ENCODE measurements at regions not wholly inside any gene's neighbourhood (a gene's known extent, or its start where the extent isn't known, plus 50 kb on each side); places are given as distances from the start of the nearest gene placed in this dataset.

DNA sequence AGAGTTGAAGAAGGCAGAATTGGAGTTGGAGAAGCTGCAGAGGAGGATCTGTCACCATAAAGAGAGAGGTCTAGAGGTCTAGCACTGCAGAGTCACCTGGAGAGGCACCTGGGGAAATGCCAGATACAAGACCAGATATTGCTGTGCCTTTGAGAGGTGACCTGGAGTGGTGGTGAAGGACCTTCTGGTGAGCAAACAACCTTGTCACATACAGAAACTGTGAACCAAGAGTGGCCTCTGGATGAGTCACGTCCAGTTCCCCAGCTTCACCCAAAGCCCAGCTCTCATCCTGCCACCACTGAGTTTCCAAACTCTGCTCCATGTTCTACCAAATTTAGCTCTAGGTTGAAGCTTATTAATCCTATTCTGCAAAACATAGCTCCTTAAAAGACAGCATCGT, 131.1 kb upstream of the FBXL7 start:
- POLR2A ChIA-PET (ENCODE audit: unreplicated experiment), result no interaction called here
- dilution Hi-C loops (cut with HindIII; ENCODE audit: low sequenced_read_pairs, unreplicated experiment) (no loop called here), in situ Hi-C loops (cut with MboI; ENCODE audit: low sequenced_read_pairs) (no loop called here), intact Hi-C loops (cut with micrococcal nuclease) (no loop called here)
- H4K8ac ChIP-seq (ENCODE audit: low read depth in 2 of 2, low read length in 2 of 2), result no peak overlapping the region
- H2AK9ac ChIP-seq (replicated peaks; ENCODE audit: low read depth, low read length, poor library complexity), result no peak overlapping the region
- DNase-seq (no peak), ATAC-seq (ENCODE audit: low read depth) (no peak)
- H2BK5ac ChIP-seq (ENCODE audit: low read depth, low read length, poor library complexity, severe bottlenecking), result no peak overlapping the region
- no peaks in the 10 kb centered on the region for H3K27me3 ChIP-seq (ENCODE audit: control insufficient read depth, insufficient read depth, low read length)
- TF ChIP-seq RFX5 (IDR thresholded peaks at IDR 0.05; ENCODE audit: low read depth, low read length) (no peak), MXI1 (IDR thresholded peaks at IDR 0.05; ENCODE audit: borderline replicate concordance, low read depth, low read length) (no peak), MAFK (IDR thresholded peaks at IDR 0.05; ENCODE audit: low read depth, low read length) (no peak), MAZ (IDR thresholded peaks at IDR 0.05; ENCODE audit: borderline replicate concordance, low read depth, low read length) (no peak), CEBPB (IDR thresholded peaks at IDR 0.05; ENCODE audit: low read depth, low read length) (no peak), FOS (IDR thresholded peaks at IDR 0.05; ENCODE audit: low read depth, low read length) (no peak), NFE2L2 (IDR thresholded peaks at IDR 0.05; ENCODE audit: low read depth, low read length) (no peak), BHLHE40 (IDR thresholded peaks at IDR 0.05; ENCODE audit: low read depth, low read length) (no peak), RCOR1 (IDR thresholded peaks at IDR 0.05; ENCODE audit: insufficient replicate concordance, low read length) (no peak), RAD21 (IDR thresholded peaks at IDR 0.05; ENCODE audit: low read length) (no peak), CHD1 (IDR thresholded peaks at IDR 0.05; ENCODE audit: low read depth, low read length) (no peak), SMC3 (IDR thresholded peaks at IDR 0.05; ENCODE audit: low read depth, low read length) (no peak)
- TF ChIP-seq, protein P1, sequence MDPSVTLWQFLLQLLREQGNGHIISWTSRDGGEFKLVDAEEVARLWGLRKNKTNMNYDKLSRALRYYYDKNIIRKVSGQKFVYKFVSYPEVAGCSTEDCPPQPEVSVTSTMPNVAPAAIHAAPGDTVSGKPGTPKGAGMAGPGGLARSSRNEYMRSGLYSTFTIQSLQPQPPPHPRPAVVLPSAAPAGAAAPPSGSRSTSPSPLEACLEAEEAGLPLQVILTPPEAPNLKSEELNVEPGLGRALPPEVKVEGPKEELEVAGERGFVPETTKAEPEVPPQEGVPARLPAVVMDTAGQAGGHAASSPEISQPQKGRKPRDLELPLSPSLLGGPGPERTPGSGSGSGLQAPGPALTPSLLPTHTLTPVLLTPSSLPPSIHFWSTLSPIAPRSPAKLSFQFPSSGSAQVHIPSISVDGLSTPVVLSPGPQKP (IDR thresholded peaks at IDR 0.05; ENCODE audit: borderline replicate concordance, low read depth, low read length), result no peak
- no peaks in the 10 kb centered on the region for H4K20me1 ChIP-seq (ENCODE audit: insufficient read depth, low read length)
- no peak overlapping the region for H2BK120ac ChIP-seq (ENCODE audit: low read depth, low read length)
- H3K79me1 ChIP-seq (ENCODE audit: low read depth in 1 of 2, low read length in 2 of 2), result no peaks in the 10 kb centered on the region
- BruUV-seq (replicated peaks), result no TSS peak
- H3K23ac ChIP-seq (ENCODE audit: low read depth, low read length), result no peak overlapping the region
- H3K9ac ChIP-seq (ENCODE audit: low read depth, low read length), result no peak overlapping the region
- no peaks in the 10 kb centered on the region for H3K36me3 ChIP-seq (ENCODE audit: control insufficient read depth, insufficient read depth, low read length)
- no peak overlapping the region for H4K91ac ChIP-seq (ENCODE audit: insufficient read depth, low read depth, low read length)
- no peaks in the 10 kb centered on the region for H3K9me3 ChIP-seq (ENCODE audit: control insufficient read depth, insufficient read depth, low read length)
- H3K9me1 ChIP-seq (ENCODE audit: insufficient read depth, low read length), result no peaks in the 10 kb centered on the region
- no peaks in the 10 kb centered on the region for H3K4me1 ChIP-seq (ENCODE audit: control insufficient read depth, insufficient read depth, low read length)
- no peak overlapping the region for H4K5ac ChIP-seq (ENCODE audit: low read depth, low read length)
- H2BK20ac ChIP-seq (ENCODE audit: low read depth, low read length), result no peak overlapping the region
- H3K4me3 ChIP-seq (ENCODE audit: insufficient read depth, low read depth, low read length), result no peak overlapping the region
- H3K18ac ChIP-seq (ENCODE audit: low read depth, low read length), result no peak overlapping the region
- no peak overlapping the region for H2AK5ac ChIP-seq (ENCODE audit: low read depth, low read length)
- no peak overlapping the region for H3K56ac ChIP-seq (ENCODE audit: extremely low read depth, insufficient read depth, low read length)
- 89% methylated on average over 1 of the region's 2 CpGs; no CpG with 5 or more reads in 1 of the 2 experiments for WGBS, 2 experiments (ENCODE audit: extremely low coverage in 2 of 2, insufficient read length in 1 of 2)
- no peak overlapping the region for H3K14ac ChIP-seq (replicated peaks; ENCODE audit: low read depth, low read length)
- no peak overlapping the region for H3K4me2 ChIP-seq (ENCODE audit: low read depth, low read length)
- CTCF ChIA-PET, result no interaction called here
- no peak overlapping the region for H3K27ac ChIP-seq (ENCODE audit: insufficient read depth, low read length)
- H2AFZ ChIP-seq (replicated peaks; ENCODE audit: low read length, poor library complexity), result no peak overlapping the region
- H2BK15ac ChIP-seq (ENCODE audit: low read depth, low read length), result no peak overlapping the region
- no peak overlapping the region for H3K4ac ChIP-seq (ENCODE audit: low read depth, low read length)

All from IMR-90 (cell line).